Nephron (organoid): ENCODE measurements at regions not wholly inside any gene's neighbourhood (a gene's known extent, or its start where the extent isn't known, plus 50 kb on each side); places are given as distances from the start of the nearest gene placed in this dataset.

Source experiments
- H3K27ac Mint-ChIP-seq, 3 experiments: 2 replicates each; pipeline ENCODE4 v1.8.0; 2020; ENCODE audit warnings: mixed read lengths in 3 of 3, mild to moderate bottlenecking in 2 of 3, moderate library complexity in 1 of 3
- H3K27me3 Mint-ChIP-seq: 2 replicates; pipeline ENCODE4 v1.8.0; 2021; ENCODE audit warnings: low read depth, mild to moderate bottlenecking, moderate library complexity, mixed read lengths
- H3K36me3 Mint-ChIP-seq: 2 replicates; pipeline ENCODE4 v1.8.0; 2020; ENCODE audit warnings: low read depth, mixed read lengths
- H3K4me1 Mint-ChIP-seq: 2 replicates; pipeline ENCODE4 v1.8.0; 2020; ENCODE audit warnings: mixed read lengths
- H3K4me3 Mint-ChIP-seq, 3 experiments: 2 replicates each; pipeline ENCODE4 v1.8.0; 2020; ENCODE audit warnings: mild to moderate bottlenecking in 3 of 3, mixed read lengths in 3 of 3, moderate library complexity in 2 of 3
- H3K9me3 Mint-ChIP-seq: 2 replicates; pipeline ENCODE4 v1.8.0; 2020; ENCODE audit warnings: mixed read lengths
- TF ChIP-seq, protein P1 (sequence below), 3 experiments: fragments of 200-600 bp; sonication (generic); IDR thresholded peaks; one replicate each; pipeline ENCODE4 v1.5.0; 2021; ENCODE audit warnings: antibody characterized with exemption in 3 of 3; ENCODE audit not compliant: unreplicated experiment in 3 of 3

DNA sequence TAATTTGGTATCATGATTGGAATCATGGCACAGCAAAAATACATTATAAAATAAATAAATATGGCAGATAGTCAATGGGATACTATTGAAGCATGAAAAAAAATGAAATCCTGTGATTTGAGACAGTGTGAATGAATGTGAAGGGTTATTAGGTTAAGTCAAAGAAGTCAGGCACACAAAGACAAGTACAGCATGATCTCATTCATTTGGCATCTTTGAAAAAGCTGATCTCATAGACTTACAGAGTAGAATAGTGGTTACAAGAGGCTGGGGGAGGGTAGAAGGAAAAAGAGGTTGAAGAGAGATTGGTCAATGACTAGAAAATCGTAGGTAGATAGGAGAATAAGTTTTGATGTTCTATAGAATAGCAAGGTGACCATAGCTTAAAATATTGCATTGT lies 295.1 kb upstream of the SLITRK5 start:
- no peaks in the 10 kb centered on the region for H3K27me3 Mint-ChIP-seq

DNA sequence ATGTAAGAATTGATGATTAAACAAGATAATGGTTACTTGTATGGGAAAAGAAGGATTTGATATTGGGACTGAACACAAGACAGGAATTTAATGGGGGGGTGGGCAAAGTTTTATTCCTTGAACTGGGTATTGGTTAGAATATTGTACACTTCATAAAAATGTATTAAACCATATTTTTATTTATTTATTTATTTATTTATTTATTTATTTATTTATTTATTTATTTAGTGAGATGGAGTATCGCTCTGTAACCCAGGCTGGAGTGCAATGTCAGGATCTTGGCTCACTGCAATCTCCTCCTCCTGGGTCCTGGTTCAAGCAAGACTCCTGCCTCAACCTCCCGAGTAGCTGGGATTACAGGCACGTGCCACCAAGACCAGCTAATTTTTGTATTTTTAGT lies 287.1 kb upstream of the SLITRK5 start:
- TF ChIP-seq, protein P1, sequence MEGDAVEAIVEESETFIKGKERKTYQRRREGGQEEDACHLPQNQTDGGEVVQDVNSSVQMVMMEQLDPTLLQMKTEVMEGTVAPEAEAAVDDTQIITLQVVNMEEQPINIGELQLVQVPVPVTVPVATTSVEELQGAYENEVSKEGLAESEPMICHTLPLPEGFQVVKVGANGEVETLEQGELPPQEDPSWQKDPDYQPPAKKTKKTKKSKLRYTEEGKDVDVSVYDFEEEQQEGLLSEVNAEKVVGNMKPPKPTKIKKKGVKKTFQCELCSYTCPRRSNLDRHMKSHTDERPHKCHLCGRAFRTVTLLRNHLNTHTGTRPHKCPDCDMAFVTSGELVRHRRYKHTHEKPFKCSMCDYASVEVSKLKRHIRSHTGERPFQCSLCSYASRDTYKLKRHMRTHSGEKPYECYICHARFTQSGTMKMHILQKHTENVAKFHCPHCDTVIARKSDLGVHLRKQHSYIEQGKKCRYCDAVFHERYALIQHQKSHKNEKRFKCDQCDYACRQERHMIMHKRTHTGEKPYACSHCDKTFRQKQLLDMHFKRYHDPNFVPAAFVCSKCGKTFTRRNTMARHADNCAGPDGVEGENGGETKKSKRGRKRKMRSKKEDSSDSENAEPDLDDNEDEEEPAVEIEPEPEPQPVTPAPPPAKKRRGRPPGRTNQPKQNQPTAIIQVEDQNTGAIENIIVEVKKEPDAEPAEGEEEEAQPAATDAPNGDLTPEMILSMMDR (IDR thresholded peaks at IDR 0.05; ENCODE audit: unreplicated experiment in 3 of 3) = no peak
- Mint-ChIP-seq H3K27ac (no peak overlapping the region), H3K27me3 (no peaks in the 10 kb centered on the region), H3K4me3 (no peak overlapping the region), H3K4me1 (no peaks in the 10 kb centered on the region), H3K9me3 (no peaks in the 10 kb centered on the region), H3K36me3 (no peaks in the 10 kb centered on the region)

More for the DNA sequence above, 295.1 kb upstream of the SLITRK5 start:
- Mint-ChIP-seq H3K36me3 (no peaks in the 10 kb centered on the region), H3K27ac (no peak overlapping the region), H3K9me3 (peaks cover 2% of the 10 kb centered on the region), H3K4me3 (no peak overlapping the region), H3K4me1 (no peaks in the 10 kb centered on the region)
- TF ChIP-seq, protein P1 (IDR thresholded peaks at IDR 0.05; ENCODE audit: unreplicated experiment in 3 of 3) = no peak

DNA sequence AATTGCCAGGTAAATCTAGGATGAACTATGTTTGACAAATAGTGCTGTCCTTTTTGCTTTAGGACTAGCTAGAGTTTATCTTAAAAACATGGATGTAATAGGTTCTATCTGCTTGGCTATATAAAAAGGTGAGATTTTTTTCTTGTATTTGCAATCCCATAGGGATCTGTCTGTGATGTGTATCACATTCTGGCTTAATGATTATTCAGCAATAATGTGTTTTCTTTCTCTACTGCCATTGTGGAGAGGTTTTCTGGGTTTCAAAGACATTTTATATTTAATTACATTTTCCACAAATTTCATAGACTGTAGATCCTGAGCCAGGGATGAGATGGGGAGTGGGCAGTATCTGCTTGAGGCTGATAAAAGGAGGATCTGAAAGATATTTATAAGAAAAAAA lies 277.8 kb upstream of the SLITRK5 start:
- no peak overlapping the region for H3K4me3 Mint-ChIP-seq
- no peaks in the 10 kb centered on the region for H3K27me3 Mint-ChIP-seq
- H3K36me3 Mint-ChIP-seq = no peaks in the 10 kb centered on the region
- TF ChIP-seq, protein P1 (IDR thresholded peaks at IDR 0.05; ENCODE audit: unreplicated experiment in 3 of 3) = no peak
- H3K9me3 Mint-ChIP-seq = no peaks in the 10 kb centered on the region
- H3K4me1 Mint-ChIP-seq = no peaks in the 10 kb centered on the region
- H3K27ac Mint-ChIP-seq = peak overlapping the region in 1 of 3 experiments; percentile 10

DNA sequence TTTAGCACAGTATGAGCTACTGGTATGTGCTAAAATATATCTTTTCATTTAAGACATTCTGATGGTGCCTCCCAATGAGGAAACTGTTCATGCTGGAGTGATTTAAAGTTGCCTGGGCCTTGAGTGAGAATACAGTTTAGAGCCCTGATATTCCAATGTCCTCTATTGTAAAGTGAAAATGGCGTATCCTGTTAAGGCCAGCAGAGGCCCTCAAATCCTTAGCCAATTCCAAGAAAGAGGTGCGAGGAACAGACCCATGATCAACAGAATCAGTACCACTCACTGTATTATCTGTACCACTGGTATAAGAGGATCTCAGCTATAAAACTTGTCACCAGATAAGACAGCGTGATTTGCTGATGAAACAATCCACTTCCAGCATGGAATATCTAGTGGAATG lies 273.1 kb upstream of the SLITRK5 start:
- H3K4me1 Mint-ChIP-seq = no peaks in the 10 kb centered on the region
- no peak overlapping the region for H3K4me3 Mint-ChIP-seq
- H3K27ac Mint-ChIP-seq = no peak overlapping the region
- no peaks in the 10 kb centered on the region for H3K36me3 Mint-ChIP-seq
- no peaks in the 10 kb centered on the region for H3K27me3 Mint-ChIP-seq
- TF ChIP-seq, protein P1 (IDR thresholded peaks at IDR 0.05; ENCODE audit: unreplicated experiment in 3 of 3) = no peak
- no peaks in the 10 kb centered on the region for H3K9me3 Mint-ChIP-seq

DNA sequence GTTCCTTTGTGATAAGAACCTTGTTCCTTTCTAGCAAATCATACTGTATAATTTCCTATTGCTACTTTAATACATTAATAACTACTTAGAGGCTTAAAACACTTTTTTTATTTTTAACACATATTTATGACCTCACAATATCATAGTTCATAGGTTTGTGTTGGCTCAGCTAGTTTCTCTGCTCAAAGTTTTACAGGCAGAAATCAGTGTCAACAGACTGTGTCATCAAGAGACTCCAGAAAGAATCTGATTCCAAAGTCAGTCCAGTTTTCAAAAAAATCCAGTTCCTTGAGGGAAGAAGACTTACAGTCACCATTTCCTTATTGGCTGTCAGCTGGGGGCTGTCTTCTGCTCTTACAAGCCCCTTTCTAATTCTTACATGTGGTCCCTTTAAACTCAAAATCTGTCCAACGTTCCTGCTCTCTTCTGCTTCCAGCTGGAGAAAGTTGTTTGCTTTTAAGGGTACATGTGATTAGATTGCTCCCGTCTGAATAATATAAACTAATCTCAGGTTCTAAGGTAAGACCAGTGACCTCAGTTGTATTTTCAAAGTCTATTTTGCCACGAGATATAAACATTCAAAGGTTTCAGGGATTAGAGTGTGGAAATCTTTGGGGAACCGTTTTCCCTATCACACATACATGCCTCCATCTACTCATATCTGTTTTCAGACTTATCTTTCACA lies 267.3 kb upstream of the SLITRK5 start:
- Mint-ChIP-seq H3K9me3 (no peaks in the 10 kb centered on the region), H3K36me3 (no peaks in the 10 kb centered on the region), H3K27ac (no peak overlapping the region), H3K27me3 (no peaks in the 10 kb centered on the region), H3K4me3 (no peak overlapping the region), H3K4me1 (no peaks in the 10 kb centered on the region)
- TF ChIP-seq, protein P1 (IDR thresholded peaks at IDR 0.05; ENCODE audit: unreplicated experiment in 3 of 3) = no peak

DNA sequence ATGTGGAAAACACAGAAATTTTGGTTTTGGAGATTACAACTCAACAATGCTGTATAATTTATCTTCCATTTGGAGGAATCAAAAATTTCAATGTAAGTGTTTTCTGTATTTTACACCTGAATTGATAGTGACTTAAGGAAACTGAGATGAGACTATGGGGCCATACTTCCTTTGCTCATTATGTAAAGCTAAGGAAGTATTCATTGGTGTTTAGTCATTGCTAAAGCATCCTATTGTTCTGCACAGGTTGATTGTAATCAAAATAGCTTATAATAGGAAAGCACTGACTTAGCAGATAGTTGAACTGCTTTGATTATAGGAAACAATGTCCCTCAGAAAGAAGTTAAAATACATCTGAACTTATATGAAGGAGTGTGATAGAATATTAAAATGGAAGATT lies 244.4 kb upstream of the SLITRK5 start:
- Mint-ChIP-seq H3K4me3 (no peak overlapping the region), H3K36me3 (no peaks in the 10 kb centered on the region), H3K4me1 (no peaks in the 10 kb centered on the region), H3K27me3 (no peaks in the 10 kb centered on the region), H3K27ac (no peak overlapping the region), H3K9me3 (no peaks in the 10 kb centered on the region)
- TF ChIP-seq, protein P1 (IDR thresholded peaks at IDR 0.05; ENCODE audit: unreplicated experiment in 3 of 3) = no peak
